Stimulated activated CD4-positive, alpha-beta T cell treated with anti-CD3 and anti-CD28 coated beads, Interleukin-15, amount 100 ng/mL, for 24 hours (primary cell): ENCODE measurements at regions not wholly inside any gene's neighbourhood (a gene's known extent, or its start where the extent isn't known, plus 50 kb on each side); places are given as distances from the start of the nearest gene placed in this dataset.
"Not testable (repeated sequence)": the region's sequence is repeated elsewhere in the genome, so short reads cannot be mapped to it uniquely, and the experiment has no call there.

Source experiments
- DNase-seq: peaks from one replicate; pipeline ENCODE4 v3.0.0-alpha.2; 2020

GRCh38 chr10:78464118-78464855 is 430.6 kb downstream of the RPS24 start:
- DNase-seq, result no peak

GRCh38 chr10:78464856-78465267 is 431.2 kb downstream of the RPS24 start:
- no peak for DNase-seq

GRCh38 chr10:78465431-78465830 is 431.8 kb downstream of the RPS24 start:
- DNase-seq, result no peak

- no peak for DNase-seq
Measured at GRCh38 chr10:78467496-78468106, 433.9 kb downstream of the RPS24 start.

GRCh38 chr10:78468731-78469130 is 435.1 kb downstream of the RPS24 start:
- not testable (repeated sequence) for DNase-seq

- no peak for DNase-seq
Measured at GRCh38 chr10:78470267-78471103, 436.8 kb downstream of the RPS24 start.

GRCh38 chr10:78471326-78471722 is 437.7 kb downstream of the RPS24 start:
- no peak for DNase-seq

- DNase-seq, result no peak
Measured at GRCh38 chr10:78471723-78472550, 438.3 kb downstream of the RPS24 start.

GRCh38 chr10:78472551-78472890 is 438.9 kb downstream of the RPS24 start:
- DNase-seq, result no peak

GRCh38 chr10:78473006-78473405 is 439.3 kb downstream of the RPS24 start:
- DNase-seq, result no peak

GRCh38 chr10:78474743-78475142 is 441.1 kb downstream of the RPS24 start:
- DNase-seq, result no peak

GRCh38 chr10:78475437-78475836 is 441.8 kb downstream of the RPS24 start:
- no peak for DNase-seq

- DNase-seq, result no peak
Measured at GRCh38 chr10:78476156-78476555, 442.5 kb downstream of the RPS24 start.

GRCh38 chr10:78476844-78477243 is 443.2 kb downstream of the RPS24 start:
- DNase-seq, result no peak

- DNase-seq, result no peak
Measured at GRCh38 chr10:78478919-78479318, 445.3 kb downstream of the RPS24 start.

- no peak for DNase-seq
Measured at GRCh38 chr10:78479467-78479866, 445.8 kb downstream of the RPS24 start.

- no peak for DNase-seq
Measured at GRCh38 chr10:78481842-78482241, 448.2 kb downstream of the RPS24 start.

GRCh38 chr10:78483641-78484040 is 450.0 kb downstream of the RPS24 start:
- DNase-seq, result no peak

- no peak for DNase-seq
Measured at GRCh38 chr10:78489034-78489433, 455.4 kb downstream of the RPS24 start.

GRCh38 chr10:78491812-78492211 is 458.1 kb downstream of the RPS24 start:
- DNase-seq, result no peak

- no peak for DNase-seq
Measured at GRCh38 chr10:78492424-78492823, 458.8 kb downstream of the RPS24 start.

GRCh38 chr10:78494179-78494578 is 460.5 kb downstream of the RPS24 start:
- DNase-seq, result no peak
